T-helper 2 cell (primary cell): ENCODE measurements at regions not wholly inside any gene's neighbourhood (a gene's known extent, or its start where the extent isn't known, plus 50 kb on each side); places are given as distances from the start of the nearest gene placed in this dataset.
"Not testable (repeated sequence)": the region's sequence is repeated elsewhere in the genome, so short reads cannot be mapped to it uniquely, and the experiment has no call there.

Source experiments
- DNase-seq, 5 experiments: peaks; one replicate each; pipeline versions ENCODE4 v3.0.0 to v3.0.0-alpha.2; 2012 to 2022

GRCh38 chr12:100083308-100083707 is 59.4 kb downstream of the BLTP3B start:
- DNase-seq: no peak

- DNase-seq: not testable (repeated sequence)
Observed at GRCh38 chr12:100078777-100079176, 63.9 kb downstream of the BLTP3B start.

- DNase-seq: no peak
Observed at GRCh38 chr12:100077367-100077766, 65.3 kb downstream of the BLTP3B start.

GRCh38 chr12:100075598-100075997 is 67.1 kb downstream of the BLTP3B start:
- DNase-seq: no peak

GRCh38 chr12:100069795-100070194 is 72.9 kb downstream of the BLTP3B start:
- DNase-seq: no peak

- no peak for DNase-seq
Observed at GRCh38 chr12:100068305-100068704, 74.4 kb downstream of the BLTP3B start.

GRCh38 chr12:100061814-100062213 is 77.1 kb upstream of the ANKS1B start:
- DNase-seq: no peak

- DNase-seq: peak in 1 of 5 experiments; percentile 3
Observed at GRCh38 chr12:100058482-100059029, 73.8 kb upstream of the ANKS1B start.

- DNase-seq: not testable (repeated sequence)
Observed at GRCh38 chr12:100046202-100046601, 61.5 kb upstream of the ANKS1B start.

GRCh38 chr12:100044266-100044665 is 59.5 kb upstream of the ANKS1B start:
- DNase-seq: peak in 1 of 5 experiments; percentile 2

- DNase-seq: no peak
Observed at GRCh38 chr12:100043631-100044030, 58.9 kb upstream of the ANKS1B start.
